ENCODE measurements at regions not wholly inside any gene's neighbourhood (a gene's known extent, or its start where the extent isn't known, plus 50 kb on each side); places are given as distances from the start of the nearest gene placed in this dataset.
A peak's percentile ranks its signal among the peaks of the same experiment; 100 is the strongest.

- Histone ChIP-seq H3K79me1 (ENCODE audit: insufficient read depth, low read depth, low read length, poor library complexity, severe bottlenecking) (no peaks in the 10 kb centered on the region), H2BK20ac (ENCODE audit: low read depth, low read length, poor library complexity, severe bottlenecking) (no peak overlapping the region), H3K23ac (ENCODE audit: insufficient read length, low read depth, low read length) (no peak overlapping the region), H2AK5ac (ENCODE audit: insufficient read length, low read length) (no peak overlapping the region), H2BK15ac (ENCODE audit: low read depth, low read length) (no peak overlapping the region), H3K79me2 (ENCODE audit: insufficient read depth, low read length) (no peaks in the 10 kb centered on the region), H4K5ac (ENCODE audit: insufficient read length, low read depth, low read length) (no peak overlapping the region), H4K20me1 (ENCODE audit: control insufficient read depth, insufficient read depth, insufficient read length) (no peaks in the 10 kb centered on the region), H3K9me3 (ENCODE audit: control insufficient read depth, low read depth, low read length) (no peaks in the 10 kb centered on the region), H3K4ac (ENCODE audit: low read depth, low read length) (no peak overlapping the region), H3K9ac (ENCODE audit: extremely low read depth, insufficient read length, low read length) (no peak overlapping the region), H3K56ac (ENCODE audit: insufficient read length, low read depth, low read length) (no peak overlapping the region), H2BK120ac (ENCODE audit: low read depth, low read length, poor library complexity, severe bottlenecking) (no peak overlapping the region), H2BK5ac (ENCODE audit: insufficient read length, low read length) (no peak overlapping the region), H3K4me1 (ENCODE audit: insufficient read depth, low read length) (no peaks in the 10 kb centered on the region), H3K27ac (ENCODE audit: insufficient read length, low read depth, low read length) (no peak overlapping the region), H4K8ac (replicated peaks; ENCODE audit: insufficient read length, low read depth, low read length) (no peak overlapping the region), H3K23me2 (ENCODE audit: insufficient read length, low read depth, low read length, poor library complexity, severe bottlenecking) (no peaks in the 10 kb centered on the region), H2AFZ (ENCODE audit: low read length) (no peak overlapping the region), H3K14ac (ENCODE audit: insufficient read depth, low read length) (no peak overlapping the region), H3K4me2 (ENCODE audit: insufficient read depth, insufficient read length, low read length) (no peak overlapping the region), H3K27me3 (ENCODE audit: insufficient read depth, low read length) (no peaks in the 10 kb centered on the region), H4K91ac (ENCODE audit: insufficient read length, low read depth, low read length) (no peak overlapping the region), H3K18ac (ENCODE audit: insufficient read length, low read depth, low read length) (no peak overlapping the region), H3T11ph (ENCODE audit: low read length) (no peak overlapping the region), H2BK12ac (ENCODE audit: insufficient read length, low read depth, low read length) (no peak overlapping the region)
- Mint-ChIP-seq H3K36me3 (ENCODE audit: insufficient read depth in 1 of 3, low read depth in 3 of 3) (no peaks in the 10 kb centered on the region), H3K9me3 (no peaks in the 10 kb centered on the region; a peak in 1 of 5 replicates), H3K27ac (0 out of 7 replicates have a peak overlapping the region, but pooled peaks of 1 of the 3 experiments have one; percentile 33), H3K4me1 (peaks cover 7 to 9% of the 10 kb centered on the region in 2 experiments), H3K4me3 (no peak overlapping the region), H3K27me3 (ENCODE audit: low read depth) (peaks cover 3% of the 10 kb centered on the region; the same call in 1 of the 2 replicates)
- TF ChIP-seq CTCF (conservative IDR thresholded peaks at IDR 0.05): no peak
- no CpG with 5 or more reads among the region's 2 CpGs for WGBS (ENCODE audit: extremely low coverage, insufficient read length, low lambda C conversion rate)
- DNase-seq: no peak
These were observed 179.3 kb upstream of the ATF7IP start for GRCh38 chr12:14186193-14186502.
